ENCODE measurements at regions not wholly inside any gene's neighbourhood (a gene's known extent, or its start where the extent isn't known, plus 50 kb on each side); places are given as distances from the start of the nearest gene placed in this dataset.

GRCh38 chr5:4116834-4117233 lies 521.2 kb downstream of the IRX1 start:
- dilution Hi-C loops (cut with MboI; ENCODE audit: extremely low pct_ligation_motif_present, low sequenced_read_pairs) (no loop called here), intact Hi-C loops (cut with micrococcal nuclease) (no loop called here)
- CTCF ChIA-PET = no interaction called here
- no peaks in the 10 kb centered on the region for H3K79me2 ChIP-seq (ENCODE audit: control insufficient read depth, insufficient read depth, low read length)
- no peak overlapping the region for H3K4me2 ChIP-seq (ENCODE audit: insufficient read depth, low read length)
- no peaks in the 10 kb centered on the region for H3K4me1 ChIP-seq (ENCODE audit: control insufficient read depth, extremely low read depth, insufficient read depth, low read length)
- POLR2A ChIA-PET = no interaction called here
- peaks cover 3% of the 10 kb centered on the region for H3K9me3 ChIP-seq (replicated peaks; ENCODE audit: control insufficient read depth, insufficient read depth, low read length)
- H2AFZ ChIP-seq (ENCODE audit: low read depth, low read length) = no peak overlapping the region
- no peaks in the 10 kb centered on the region for H3K27me3 ChIP-seq (ENCODE audit: control insufficient read depth in 2 of 2, insufficient read depth in 2 of 2, low read length in 2 of 2)
- TF ChIP-seq POLR2AphosphoS5 (IDR thresholded peaks at IDR 0.05; ENCODE audit: insufficient read depth, low read depth, low read length) (no peak), JUN (IDR thresholded peaks at IDR 0.05; ENCODE audit: borderline replicate concordance, insufficient read depth, insufficient read length, low read depth) (no peak), FOS (IDR thresholded peaks at IDR 0.05; ENCODE audit: borderline replicate concordance, insufficient read depth, low read length) (no peak)
- TF ChIP-seq, protein P1, sequence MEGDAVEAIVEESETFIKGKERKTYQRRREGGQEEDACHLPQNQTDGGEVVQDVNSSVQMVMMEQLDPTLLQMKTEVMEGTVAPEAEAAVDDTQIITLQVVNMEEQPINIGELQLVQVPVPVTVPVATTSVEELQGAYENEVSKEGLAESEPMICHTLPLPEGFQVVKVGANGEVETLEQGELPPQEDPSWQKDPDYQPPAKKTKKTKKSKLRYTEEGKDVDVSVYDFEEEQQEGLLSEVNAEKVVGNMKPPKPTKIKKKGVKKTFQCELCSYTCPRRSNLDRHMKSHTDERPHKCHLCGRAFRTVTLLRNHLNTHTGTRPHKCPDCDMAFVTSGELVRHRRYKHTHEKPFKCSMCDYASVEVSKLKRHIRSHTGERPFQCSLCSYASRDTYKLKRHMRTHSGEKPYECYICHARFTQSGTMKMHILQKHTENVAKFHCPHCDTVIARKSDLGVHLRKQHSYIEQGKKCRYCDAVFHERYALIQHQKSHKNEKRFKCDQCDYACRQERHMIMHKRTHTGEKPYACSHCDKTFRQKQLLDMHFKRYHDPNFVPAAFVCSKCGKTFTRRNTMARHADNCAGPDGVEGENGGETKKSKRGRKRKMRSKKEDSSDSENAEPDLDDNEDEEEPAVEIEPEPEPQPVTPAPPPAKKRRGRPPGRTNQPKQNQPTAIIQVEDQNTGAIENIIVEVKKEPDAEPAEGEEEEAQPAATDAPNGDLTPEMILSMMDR (IDR thresholded peaks at IDR 0.05; ENCODE audit: extremely low read depth in 1 of 2, insufficient read depth in 1 of 2, low read depth in 1 of 2, low read length in 2 of 2) = no peak
- H3K9me1 ChIP-seq (replicated peaks; ENCODE audit: control insufficient read depth, extremely low read depth, insufficient read depth, low read length) = no peaks in the 10 kb centered on the region
- H3K9ac ChIP-seq (replicated peaks; ENCODE audit: extremely low read depth, insufficient read depth, low read length) = no peak overlapping the region
- no peaks in the 10 kb centered on the region for H3K36me3 ChIP-seq (ENCODE audit: control insufficient read depth in 2 of 2, extremely low read depth in 1 of 2, insufficient read depth in 2 of 2, low read length in 2 of 2)
- no peaks in the 10 kb centered on the region for H4K20me1 ChIP-seq (replicated peaks; ENCODE audit: control insufficient read depth, extremely low read depth, insufficient read depth, low read length)
- FAIRE-seq = no peak
- no peak for DNase-seq (ENCODE audit: low read depth, low spot score)
- no peak overlapping the region for H3K27ac ChIP-seq (ENCODE audit: insufficient read depth, low read depth, low read length)
- no peak overlapping the region for H3K4me3 ChIP-seq (replicated peaks in 1 of 3; ENCODE audit: insufficient read depth in 1 of 3, low read depth in 1 of 3, low read length in 3 of 3)
- BruUV-seq (replicated peaks) = no TSS peak

DNA sequence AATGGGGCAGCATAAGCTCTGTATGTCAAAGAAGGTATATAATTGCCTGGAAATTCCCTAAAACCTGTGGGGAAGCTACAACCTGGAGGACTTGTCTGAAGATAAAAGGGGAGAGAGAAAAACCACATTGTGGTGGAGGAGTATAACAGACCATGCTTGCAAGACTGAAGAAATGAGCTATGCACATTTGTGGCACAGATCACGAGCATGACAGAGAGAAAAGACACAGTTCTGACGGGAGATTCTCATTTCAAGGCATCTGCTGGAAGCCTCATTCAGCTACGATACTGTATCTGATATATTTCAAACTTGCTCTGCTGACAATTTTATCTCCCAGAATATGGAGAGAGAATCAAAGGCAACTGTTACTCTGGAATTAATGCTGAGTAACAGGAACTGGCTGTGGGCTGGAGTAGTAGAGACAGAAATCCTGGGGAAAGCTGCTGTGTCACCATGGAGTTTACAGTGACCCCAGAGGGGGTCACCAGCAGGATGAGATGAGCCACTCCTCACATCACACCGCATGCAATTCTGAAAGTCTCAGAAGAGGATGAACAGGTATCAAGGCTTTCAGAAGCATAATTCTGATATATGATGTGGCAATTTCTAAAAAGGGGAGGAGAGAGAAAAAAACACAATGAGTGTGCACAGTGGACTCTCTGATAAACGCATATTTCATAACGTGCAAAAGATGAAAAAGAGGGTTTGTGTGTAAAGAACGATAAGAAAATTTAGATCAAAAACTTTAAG lies 528.8 kb downstream of the IRX1 start:
- POLR2A ChIA-PET = no interaction called here
- Histone ChIP-seq H3K4me3 (replicated peaks in 1 of 3; ENCODE audit: insufficient read depth in 1 of 3, low read depth in 1 of 3, low read length in 3 of 3) (no peak overlapping the region), H3K27ac (ENCODE audit: insufficient read depth, low read depth, low read length) (no peak overlapping the region), H3K9me1 (replicated peaks; ENCODE audit: control insufficient read depth, extremely low read depth, insufficient read depth, low read length) (no peaks in the 10 kb centered on the region), H3K9ac (replicated peaks; ENCODE audit: extremely low read depth, insufficient read depth, low read length) (no peak overlapping the region), H3K79me2 (ENCODE audit: control insufficient read depth, insufficient read depth, low read length) (no peaks in the 10 kb centered on the region), H2AFZ (ENCODE audit: low read depth, low read length) (no peak overlapping the region), H3K4me2 (ENCODE audit: insufficient read depth, low read length) (no peak overlapping the region), H3K27me3 (ENCODE audit: control insufficient read depth in 2 of 2, insufficient read depth in 2 of 2, low read length in 2 of 2) (no peaks in the 10 kb centered on the region), H3K4me1 (ENCODE audit: control insufficient read depth, extremely low read depth, insufficient read depth, low read length) (no peaks in the 10 kb centered on the region), H3K36me3 (ENCODE audit: control insufficient read depth in 2 of 2, extremely low read depth in 1 of 2, insufficient read depth in 2 of 2, low read length in 2 of 2) (no peaks in the 10 kb centered on the region), H4K20me1 (replicated peaks; ENCODE audit: control insufficient read depth, extremely low read depth, insufficient read depth, low read length) (no peaks in the 10 kb centered on the region), H3K9me3 (replicated peaks; ENCODE audit: control insufficient read depth, insufficient read depth, low read length) (peaks cover 2% of the 10 kb centered on the region)
- FAIRE-seq (no peak), DNase-seq (ENCODE audit: low read depth, low spot score) (no peak)
- BruUV-seq (replicated peaks) = no TSS peak
- CTCF ChIA-PET = no interaction called here
- no peak for TF ChIP-seq POLR2A (IDR thresholded peaks at IDR 0.05; ENCODE audit: low read depth, low read length)
- TF ChIP-seq JUN (IDR thresholded peaks at IDR 0.05; ENCODE audit: borderline replicate concordance, insufficient read depth, insufficient read length, low read depth) = no peak
- TF ChIP-seq FOS (IDR thresholded peaks at IDR 0.05; ENCODE audit: borderline replicate concordance, insufficient read depth, low read length) = no peak
- TF ChIP-seq, protein P1 (IDR thresholded peaks at IDR 0.05; ENCODE audit: extremely low read depth in 1 of 2, insufficient read depth in 1 of 2, low read depth in 1 of 2, low read length in 2 of 2) = no peak
- TF ChIP-seq GATA2 (IDR thresholded peaks at IDR 0.05; ENCODE audit: insufficient read depth, insufficient read length, low read depth, low read length) = no peak
- TF ChIP-seq MAX (IDR thresholded peaks at IDR 0.05; ENCODE audit: insufficient read depth, insufficient read length) = no peak
- TF ChIP-seq EZH2 (IDR thresholded peaks at IDR 0.05; ENCODE audit: borderline replicate concordance, low read depth, low read length, severe bottlenecking) = no peak
- no peak for TF ChIP-seq MYC (IDR thresholded peaks at IDR 0.05; ENCODE audit: low read depth, low read length)
- TF ChIP-seq POLR2AphosphoS5 (IDR thresholded peaks at IDR 0.05; ENCODE audit: insufficient read depth, low read depth, low read length) = no peak
- intact Hi-C loops (cut with micrococcal nuclease) (no loop called here), dilution Hi-C loops (cut with MboI; ENCODE audit: extremely low pct_ligation_motif_present, low sequenced_read_pairs) (no loop called here)
